Chondrocyte (in vitro differentiated cells): ENCODE measurements at regions not wholly inside any gene's neighbourhood (a gene's known extent, or its start where the extent isn't known, plus 50 kb on each side); places are given as distances from the start of the nearest gene placed in this dataset.

ENCODE experiments used
- DNase-seq: peaks from one replicate; pipeline ENCODE4 v3.0.0; 2021; ENCODE audit warnings: mixed read lengths, low spot score
- H3K27ac Mint-ChIP-seq: one replicate; pipeline ENCODE4 v1.8.0; 2021; ENCODE audit warnings: mild to moderate bottlenecking, moderate library complexity, mixed read lengths; ENCODE audit not compliant: unreplicated experiment
- H3K27me3 Mint-ChIP-seq: 2 replicates; pipeline ENCODE4 v1.8.0; 2021; ENCODE audit warnings: low read depth, mixed read lengths
- H3K36me3 Mint-ChIP-seq: 2 replicates; pipeline ENCODE4 v1.8.0; 2021; ENCODE audit warnings: low read depth, mixed read lengths
- H3K4me1 Mint-ChIP-seq: 2 replicates; pipeline ENCODE4 v1.8.0; 2021; ENCODE audit warnings: low read depth, mild to moderate bottlenecking, mixed read lengths
- H3K4me3 Mint-ChIP-seq: one replicate; pipeline ENCODE4 v1.8.0; 2021; ENCODE audit warnings: mild to moderate bottlenecking, moderate library complexity, mixed read lengths; ENCODE audit not compliant: unreplicated experiment
- H3K9me3 Mint-ChIP-seq: 2 replicates; pipeline ENCODE4 v1.8.0; 2021; ENCODE audit warnings: low read depth, mixed read lengths
- TF ChIP-seq, protein P1 (sequence below): fragments of 200-600 bp; sonication (generic); IDR thresholded peaks from 2 replicates; pipeline ENCODE4 v1.5.0; 2021; ENCODE audit warnings: antibody characterized with exemption, mild to moderate bottlenecking, moderate library complexity

GRCh38 chr3:139216958-139217357 is 126.9 kb upstream of the MRPS22 start:
- H3K9me3 Mint-ChIP-seq, result peaks cover 4% of the 10 kb centered on the region
- H3K36me3 Mint-ChIP-seq, result peaks cover 2% of the 10 kb centered on the region
- H3K27ac Mint-ChIP-seq, result no peak overlapping the region
- H3K4me3 Mint-ChIP-seq, result no peak overlapping the region
- peaks cover 37% of the 10 kb centered on the region for H3K27me3 Mint-ChIP-seq
- TF ChIP-seq, protein P1, sequence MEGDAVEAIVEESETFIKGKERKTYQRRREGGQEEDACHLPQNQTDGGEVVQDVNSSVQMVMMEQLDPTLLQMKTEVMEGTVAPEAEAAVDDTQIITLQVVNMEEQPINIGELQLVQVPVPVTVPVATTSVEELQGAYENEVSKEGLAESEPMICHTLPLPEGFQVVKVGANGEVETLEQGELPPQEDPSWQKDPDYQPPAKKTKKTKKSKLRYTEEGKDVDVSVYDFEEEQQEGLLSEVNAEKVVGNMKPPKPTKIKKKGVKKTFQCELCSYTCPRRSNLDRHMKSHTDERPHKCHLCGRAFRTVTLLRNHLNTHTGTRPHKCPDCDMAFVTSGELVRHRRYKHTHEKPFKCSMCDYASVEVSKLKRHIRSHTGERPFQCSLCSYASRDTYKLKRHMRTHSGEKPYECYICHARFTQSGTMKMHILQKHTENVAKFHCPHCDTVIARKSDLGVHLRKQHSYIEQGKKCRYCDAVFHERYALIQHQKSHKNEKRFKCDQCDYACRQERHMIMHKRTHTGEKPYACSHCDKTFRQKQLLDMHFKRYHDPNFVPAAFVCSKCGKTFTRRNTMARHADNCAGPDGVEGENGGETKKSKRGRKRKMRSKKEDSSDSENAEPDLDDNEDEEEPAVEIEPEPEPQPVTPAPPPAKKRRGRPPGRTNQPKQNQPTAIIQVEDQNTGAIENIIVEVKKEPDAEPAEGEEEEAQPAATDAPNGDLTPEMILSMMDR, result no peak
- H3K4me1 Mint-ChIP-seq, result no peaks in the 10 kb centered on the region
- no peak for DNase-seq

DNA sequence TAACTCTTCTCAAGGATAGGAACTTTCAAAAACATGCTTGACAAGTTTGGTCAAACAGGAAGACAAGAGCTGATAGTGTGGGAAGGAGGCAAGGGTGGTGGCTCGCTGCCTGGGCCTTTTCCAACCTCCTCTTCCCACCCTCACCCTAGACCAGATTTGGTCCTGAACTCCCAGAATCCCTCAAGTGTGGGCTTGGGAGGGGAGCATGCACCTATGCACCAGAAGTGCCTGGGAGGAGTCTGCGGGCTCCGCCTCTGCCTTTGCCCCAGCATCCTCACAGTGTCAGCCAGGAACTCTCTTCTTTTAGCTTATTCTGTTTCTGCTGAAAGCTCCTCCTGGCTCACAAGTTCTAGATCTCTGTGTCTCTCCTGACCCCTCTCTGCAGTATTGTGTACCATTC is 126.2 kb upstream of the MRPS22 start:
- Mint-ChIP-seq H3K27ac (no peak overlapping the region), H3K4me3 (no peak overlapping the region), H3K9me3 (peaks cover 3% of the 10 kb centered on the region), H3K36me3 (peaks cover 2% of the 10 kb centered on the region), H3K27me3 (peaks cover 38% of the 10 kb centered on the region), H3K4me1 (no peaks in the 10 kb centered on the region)
- TF ChIP-seq, protein P1, result no peak
- no peak for DNase-seq

DNA sequence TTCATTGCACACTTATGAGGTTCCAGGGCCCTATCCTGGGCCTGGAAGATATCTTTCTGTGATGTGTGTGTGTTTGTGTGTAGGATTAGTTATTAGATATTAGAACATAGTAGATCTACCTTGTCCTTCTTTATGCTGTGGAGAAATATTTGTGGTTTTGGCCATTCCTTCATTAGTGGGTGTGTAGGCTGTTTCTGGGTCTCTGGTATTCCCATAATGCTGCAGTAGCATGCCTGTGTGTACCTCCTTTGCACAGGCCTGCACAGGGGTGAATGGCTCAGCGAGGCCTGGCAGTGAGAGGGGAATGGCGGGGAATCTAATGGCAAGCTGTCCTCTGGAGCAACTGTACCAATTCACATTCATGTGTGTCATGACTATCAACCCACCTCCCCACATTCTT is 125.8 kb upstream of the MRPS22 start:
- Mint-ChIP-seq H3K36me3 (peaks cover 2% of the 10 kb centered on the region), H3K9me3 (peaks cover 3% of the 10 kb centered on the region), H3K4me1 (no peaks in the 10 kb centered on the region), H3K4me3 (no peak overlapping the region), H3K27me3 (peaks cover 40% of the 10 kb centered on the region), H3K27ac (no peak overlapping the region)
- DNase-seq, result no peak
- TF ChIP-seq, protein P1, result no peak

- TF ChIP-seq, protein P1, result no peak
- H3K4me3 Mint-ChIP-seq, result no peak overlapping the region
- peaks cover 33% of the 10 kb centered on the region for H3K27me3 Mint-ChIP-seq
- H3K4me1 Mint-ChIP-seq, result no peaks in the 10 kb centered on the region
- H3K9me3 Mint-ChIP-seq, result peaks cover 3% of the 10 kb centered on the region
- H3K36me3 Mint-ChIP-seq, result peaks cover 2% of the 10 kb centered on the region
- no peak overlapping the region for H3K27ac Mint-ChIP-seq
- DNase-seq, result no peak
Observed at GRCh38 chr3:139219463-139219862, 124.4 kb upstream of the MRPS22 start.

GRCh38 chr3:139222100-139222657 is 121.6 kb upstream of the MRPS22 start:
- Mint-ChIP-seq H3K9me3 (peaks cover 3% of the 10 kb centered on the region), H3K27me3 (peaks cover 14% of the 10 kb centered on the region), H3K4me1 (no peaks in the 10 kb centered on the region), H3K36me3 (peaks cover 2% of the 10 kb centered on the region), H3K4me3 (no peak overlapping the region), H3K27ac (no peak overlapping the region)
- DNase-seq, result no peak
- TF ChIP-seq, protein P1, result no peak
